ENCODE measurements at regions not wholly inside any gene's neighbourhood (a gene's known extent, or its start where the extent isn't known, plus 50 kb on each side); places are given as distances from the start of the nearest gene placed in this dataset.

DNA sequence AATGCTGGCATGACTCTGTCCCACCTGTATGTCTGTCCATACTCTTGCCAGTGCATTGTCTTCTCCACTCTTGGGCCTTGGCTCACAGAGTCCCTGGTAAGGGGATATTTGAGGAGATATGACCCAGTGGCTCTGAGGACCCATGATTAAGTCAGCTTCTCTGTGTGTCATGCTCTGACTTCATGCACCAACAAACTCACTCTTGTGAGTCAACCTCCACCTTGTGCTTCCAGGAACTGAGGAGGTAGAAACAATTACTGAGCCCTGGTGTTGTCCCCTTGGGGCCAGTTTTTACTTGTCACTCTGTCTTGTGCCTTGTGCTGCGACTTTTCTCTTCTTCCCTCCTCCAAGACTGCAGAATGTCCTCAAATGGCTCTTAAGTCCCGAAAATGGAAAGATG lies 127.1 kb downstream of the ABHD5 start:
- Histone ChIP-seq H3K9me3 (ENCODE audit: control insufficient read depth, insufficient read depth, low read length) (no peaks in the 10 kb centered on the region), H3K27me3 (ENCODE audit: control insufficient read depth, insufficient read depth, low read length) (peaks cover 4% of the 10 kb centered on the region), H3K27ac (ENCODE audit: low read depth, low read length) (no peak overlapping the region), H3K4me3 (ENCODE audit: low read depth, low read length) (no peak overlapping the region)
- ChIA-PET CTCF (no interaction called here), POLR2A (no interaction called here)
- TF ChIP-seq, protein P1, sequence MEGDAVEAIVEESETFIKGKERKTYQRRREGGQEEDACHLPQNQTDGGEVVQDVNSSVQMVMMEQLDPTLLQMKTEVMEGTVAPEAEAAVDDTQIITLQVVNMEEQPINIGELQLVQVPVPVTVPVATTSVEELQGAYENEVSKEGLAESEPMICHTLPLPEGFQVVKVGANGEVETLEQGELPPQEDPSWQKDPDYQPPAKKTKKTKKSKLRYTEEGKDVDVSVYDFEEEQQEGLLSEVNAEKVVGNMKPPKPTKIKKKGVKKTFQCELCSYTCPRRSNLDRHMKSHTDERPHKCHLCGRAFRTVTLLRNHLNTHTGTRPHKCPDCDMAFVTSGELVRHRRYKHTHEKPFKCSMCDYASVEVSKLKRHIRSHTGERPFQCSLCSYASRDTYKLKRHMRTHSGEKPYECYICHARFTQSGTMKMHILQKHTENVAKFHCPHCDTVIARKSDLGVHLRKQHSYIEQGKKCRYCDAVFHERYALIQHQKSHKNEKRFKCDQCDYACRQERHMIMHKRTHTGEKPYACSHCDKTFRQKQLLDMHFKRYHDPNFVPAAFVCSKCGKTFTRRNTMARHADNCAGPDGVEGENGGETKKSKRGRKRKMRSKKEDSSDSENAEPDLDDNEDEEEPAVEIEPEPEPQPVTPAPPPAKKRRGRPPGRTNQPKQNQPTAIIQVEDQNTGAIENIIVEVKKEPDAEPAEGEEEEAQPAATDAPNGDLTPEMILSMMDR (IDR thresholded peaks at IDR 0.05; ENCODE audit: low read depth, low read length): no peak
- no peak for DNase-seq (ENCODE audit: low read depth, low spot score)

GRCh38 chr3:43818229-43818628 lies 127.5 kb downstream of the ABHD5 start:
- TF ChIP-seq, protein P1 (IDR thresholded peaks at IDR 0.05; ENCODE audit: low read depth, low read length): no peak
- no peak for DNase-seq (ENCODE audit: low read depth, low spot score)
- H3K27ac ChIP-seq (ENCODE audit: low read depth, low read length): no peak overlapping the region
- ChIA-PET POLR2A (no interaction called here), CTCF (no interaction called here)
- peaks cover 4% of the 10 kb centered on the region for H3K27me3 ChIP-seq (ENCODE audit: control insufficient read depth, insufficient read depth, low read length)
- H3K9me3 ChIP-seq (ENCODE audit: control insufficient read depth, insufficient read depth, low read length): no peaks in the 10 kb centered on the region
- no peak overlapping the region for H3K4me3 ChIP-seq (ENCODE audit: low read depth, low read length)

- ChIA-PET POLR2A (no interaction called here), CTCF (interaction anchor here (1.0 kb wide), 1 partner anchor 17 kb away, joined by 3 read pairs; no protein-coding TSS in a partner anchor)
- Histone ChIP-seq H3K4me3 (ENCODE audit: low read depth, low read length) (no peak overlapping the region), H3K27ac (ENCODE audit: low read depth, low read length) (no peak overlapping the region), H3K27me3 (ENCODE audit: control insufficient read depth, insufficient read depth, low read length) (peaks cover 12% of the 10 kb centered on the region), H3K9me3 (ENCODE audit: control insufficient read depth, insufficient read depth, low read length) (no peaks in the 10 kb centered on the region)
- TF ChIP-seq, protein P1 (IDR thresholded peaks at IDR 0.05; ENCODE audit: low read depth, low read length): no peak
- DNase-seq (ENCODE audit: low read depth, low spot score): no peak
Measured at GRCh38 chr3:43838009-43838758, 147.4 kb downstream of the ABHD5 start.

DNA sequence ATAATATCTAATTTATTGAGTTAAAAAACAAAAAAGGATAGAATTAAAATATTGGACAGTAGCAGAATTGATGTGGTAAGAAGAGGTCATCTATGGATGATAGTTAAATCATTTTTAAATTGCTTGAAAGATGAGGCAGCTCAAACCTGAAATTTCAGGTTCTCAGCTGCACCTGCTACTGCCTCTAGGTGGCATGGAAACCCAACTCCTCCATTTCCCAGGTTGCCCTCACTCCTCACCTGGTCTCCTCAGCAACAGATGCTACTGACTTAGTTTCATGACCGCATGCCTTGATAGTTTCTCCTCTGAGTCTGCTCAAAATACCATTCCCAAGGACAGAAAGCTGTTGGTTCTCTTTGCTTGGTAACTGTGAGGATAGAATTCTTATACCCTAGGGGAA lies 148.1 kb downstream of the ABHD5 start:
- no peak overlapping the region for H3K4me3 ChIP-seq (ENCODE audit: low read depth, low read length)
- H3K9me3 ChIP-seq (ENCODE audit: control insufficient read depth, insufficient read depth, low read length): no peaks in the 10 kb centered on the region
- no peak overlapping the region for H3K27ac ChIP-seq (ENCODE audit: low read depth, low read length)
- ChIA-PET POLR2A (no interaction called here), CTCF (interaction anchor here (1.0 kb wide), 1 partner anchor 16 kb away, joined by 3 read pairs; no protein-coding TSS in a partner anchor)
- DNase-seq (ENCODE audit: low read depth, low spot score): no peak
- H3K27me3 ChIP-seq (ENCODE audit: control insufficient read depth, insufficient read depth, low read length): peaks cover 12% of the 10 kb centered on the region
- TF ChIP-seq, protein P1 (IDR thresholded peaks at IDR 0.05; ENCODE audit: low read depth, low read length): no peak

GRCh38 chr3:43843386-43843785 lies 152.6 kb downstream of the ABHD5 start:
- H3K9me3 ChIP-seq (ENCODE audit: control insufficient read depth, insufficient read depth, low read length): no peaks in the 10 kb centered on the region
- H3K27ac ChIP-seq (ENCODE audit: low read depth, low read length): no peak overlapping the region
- TF ChIP-seq, protein P1 (IDR thresholded peaks at IDR 0.05; ENCODE audit: low read depth, low read length): no peak
- ChIA-PET POLR2A (no interaction called here), CTCF (interaction anchor here (3.3 kb wide), 1 partner anchor 12 kb away, joined by 21 read pairs; no protein-coding TSS in a partner anchor)
- no peak for DNase-seq (ENCODE audit: low read depth, low spot score)
- H3K27me3 ChIP-seq (ENCODE audit: control insufficient read depth, insufficient read depth, low read length): peaks cover 12% of the 10 kb centered on the region
- no peak overlapping the region for H3K4me3 ChIP-seq (ENCODE audit: low read depth, low read length)

All from AG04450 (cell line).